Neural progenitor cell (in vitro differentiated cells): ENCODE measurements at regions not wholly inside any gene's neighbourhood (a gene's known extent, or its start where the extent isn't known, plus 50 kb on each side); places are given as distances from the start of the nearest gene placed in this dataset.

Source experiments
- DNase-seq: peaks from one replicate; pipeline ENCODE4 v3.0.0-alpha.2; 2016; ENCODE audit warnings: low spot score
- H2AFZ ChIP-seq: fragments of 200-600 bp; sonication (generic); replicated peaks from 2 replicates; pipeline ENCODE4 v1.6.1; 2016; ENCODE audit warnings: antibody characterized with exemption
- H3F3A ChIP-seq: fragments of 200-600 bp; sonication (generic); 2 replicates; pipeline ENCODE4 v1.6.1; 2016; ENCODE audit warnings: antibody characterized with exemption, low read depth
- H3K27ac ChIP-seq: fragments of 200-600 bp; sonication (generic); 2 replicates; pipeline ENCODE4 v1.5.1; 2016; ENCODE audit warnings: mild to moderate bottlenecking
- H3K27me3 ChIP-seq: fragments of 200-600 bp; sonication (generic); 2 replicates; pipeline ENCODE4 v1.6.1; 2016; ENCODE audit warnings: mild to moderate bottlenecking, moderate library complexity
- H3K36me3 ChIP-seq: fragments of 200-600 bp; sonication (generic); 2 replicates; pipeline ENCODE4 v1.5.1; 2016
- H3K4me1 ChIP-seq: fragments of 200-600 bp; sonication (generic); 2 replicates; pipeline ENCODE4 v1.6.1; 2016; ENCODE audit warnings: mixed run types
- H3K4me2 ChIP-seq: fragments of 200-600 bp; sonication (generic); 2 replicates; pipeline ENCODE4 v1.6.1; 2016
- H3K4me3 ChIP-seq: fragments of 200-600 bp; sonication (generic); 2 replicates; pipeline ENCODE4 v1.5.1; 2016
- H3K79me2 ChIP-seq: fragments of 200-600 bp; sonication (generic); 2 replicates; pipeline ENCODE4 v1.6.1; 2016; ENCODE audit warnings: low read depth
- H3K9ac ChIP-seq: fragments of 200-600 bp; sonication (generic); 2 replicates; pipeline ENCODE4 v1.6.1; 2016
- H3K9me3 ChIP-seq: fragments of 200-600 bp; sonication (generic); 2 replicates; pipeline ENCODE4 v1.5.1; 2016; ENCODE audit warnings: low read depth
- H4K20me1 ChIP-seq: fragments of 200-600 bp; sonication (generic); 2 replicates; pipeline ENCODE4 v1.6.1; 2016; ENCODE audit warnings: low read depth
- H3K27ac Mint-ChIP-seq: 3 replicates; pipeline ENCODE4 v1.8.0; 2021; ENCODE audit warnings: mixed read lengths
- H3K27me3 Mint-ChIP-seq: 2 replicates; pipeline ENCODE4 v1.8.0; 2022; ENCODE audit warnings: low read depth, mild to moderate bottlenecking, inconsistent platforms, moderate library complexity, mixed read lengths; ENCODE audit not compliant: insufficient read depth
- H3K36me3 Mint-ChIP-seq: 3 replicates; pipeline ENCODE4 v1.8.0; 2021; ENCODE audit warnings: mixed read lengths
- H3K4me1 Mint-ChIP-seq: 3 replicates; pipeline ENCODE4 v1.8.0; 2021; ENCODE audit warnings: mixed read lengths
- H3K4me3 Mint-ChIP-seq: 3 replicates; pipeline ENCODE4 v1.8.0; 2021; ENCODE audit warnings: mild to moderate bottlenecking, moderate library complexity, mixed read lengths
- H3K9me3 Mint-ChIP-seq: 3 replicates; pipeline ENCODE4 v1.8.0; 2020; ENCODE audit warnings: mixed read lengths
- EZH2 ChIP-seq: fragments of 200-600 bp; sonication (generic); IDR thresholded peaks from 2 replicates; pipeline ENCODE4 v1.6.1; 2017; ENCODE audit warnings: antibody characterized with exemption, mild to moderate bottlenecking, moderate library complexity
- EZH2phosphoT487 ChIP-seq: fragments of 200-600 bp; sonication (generic); IDR thresholded peaks from 2 replicates; pipeline ENCODE4 v1.6.1; 2017; ENCODE audit warnings: antibody characterized with exemption
- TF ChIP-seq, protein P1 (sequence below): fragments of 200-600 bp; sonication (generic); IDR thresholded peaks from 2 replicates; pipeline ENCODE4 v1.5.1; 2017; ENCODE audit warnings: antibody characterized with exemption, mild to moderate bottlenecking

DNA sequence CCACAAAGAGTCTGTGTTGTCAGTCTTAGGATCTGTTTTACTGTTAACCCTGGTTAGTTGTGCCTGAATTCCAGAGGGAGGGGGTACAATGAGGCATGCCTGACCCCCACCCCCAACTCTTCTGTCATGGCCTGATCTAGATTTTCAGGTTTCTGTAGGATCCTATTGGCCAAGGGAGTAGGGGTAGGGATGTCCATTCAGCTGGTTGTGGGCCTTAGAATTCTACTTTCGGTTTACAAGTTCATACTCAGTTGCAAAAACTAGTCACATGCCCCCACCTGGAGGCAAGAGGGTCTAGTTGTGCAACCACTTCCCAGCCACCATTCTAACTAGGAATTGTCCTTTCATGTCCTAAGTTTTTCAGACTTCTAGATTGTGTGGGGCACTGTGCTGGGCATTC, 94.3 kb upstream of the MBNL2 start:
- no peak for TF ChIP-seq EZH2
- TF ChIP-seq, protein P1, sequence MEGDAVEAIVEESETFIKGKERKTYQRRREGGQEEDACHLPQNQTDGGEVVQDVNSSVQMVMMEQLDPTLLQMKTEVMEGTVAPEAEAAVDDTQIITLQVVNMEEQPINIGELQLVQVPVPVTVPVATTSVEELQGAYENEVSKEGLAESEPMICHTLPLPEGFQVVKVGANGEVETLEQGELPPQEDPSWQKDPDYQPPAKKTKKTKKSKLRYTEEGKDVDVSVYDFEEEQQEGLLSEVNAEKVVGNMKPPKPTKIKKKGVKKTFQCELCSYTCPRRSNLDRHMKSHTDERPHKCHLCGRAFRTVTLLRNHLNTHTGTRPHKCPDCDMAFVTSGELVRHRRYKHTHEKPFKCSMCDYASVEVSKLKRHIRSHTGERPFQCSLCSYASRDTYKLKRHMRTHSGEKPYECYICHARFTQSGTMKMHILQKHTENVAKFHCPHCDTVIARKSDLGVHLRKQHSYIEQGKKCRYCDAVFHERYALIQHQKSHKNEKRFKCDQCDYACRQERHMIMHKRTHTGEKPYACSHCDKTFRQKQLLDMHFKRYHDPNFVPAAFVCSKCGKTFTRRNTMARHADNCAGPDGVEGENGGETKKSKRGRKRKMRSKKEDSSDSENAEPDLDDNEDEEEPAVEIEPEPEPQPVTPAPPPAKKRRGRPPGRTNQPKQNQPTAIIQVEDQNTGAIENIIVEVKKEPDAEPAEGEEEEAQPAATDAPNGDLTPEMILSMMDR, result no peak
- no peak for TF ChIP-seq EZH2phosphoT487
- Mint-ChIP-seq H3K36me3 (no peaks in the 10 kb centered on the region), H3K4me1 (peaks cover 37% of the 10 kb centered on the region), H3K4me3 (no peak overlapping the region), H3K27ac (no peak overlapping the region), H3K9me3 (no peaks in the 10 kb centered on the region), H3K27me3 (peaks cover 8% of the 10 kb centered on the region)
- Histone ChIP-seq H3K27me3 (no peaks in the 10 kb centered on the region), H3F3A (no peaks in the 10 kb centered on the region), H3K36me3 (no peaks in the 10 kb centered on the region), H2AFZ (no peak overlapping the region), H3K4me3 (no peak overlapping the region), H3K9me3 (no peaks in the 10 kb centered on the region), H3K27ac (no peak overlapping the region), H4K20me1 (no peaks in the 10 kb centered on the region), H3K4me1 (peaks cover 23% of the 10 kb centered on the region), H3K9ac (no peak overlapping the region), H3K4me2 (no peak overlapping the region), H3K79me2 (no peaks in the 10 kb centered on the region)
- no peak for DNase-seq

DNA sequence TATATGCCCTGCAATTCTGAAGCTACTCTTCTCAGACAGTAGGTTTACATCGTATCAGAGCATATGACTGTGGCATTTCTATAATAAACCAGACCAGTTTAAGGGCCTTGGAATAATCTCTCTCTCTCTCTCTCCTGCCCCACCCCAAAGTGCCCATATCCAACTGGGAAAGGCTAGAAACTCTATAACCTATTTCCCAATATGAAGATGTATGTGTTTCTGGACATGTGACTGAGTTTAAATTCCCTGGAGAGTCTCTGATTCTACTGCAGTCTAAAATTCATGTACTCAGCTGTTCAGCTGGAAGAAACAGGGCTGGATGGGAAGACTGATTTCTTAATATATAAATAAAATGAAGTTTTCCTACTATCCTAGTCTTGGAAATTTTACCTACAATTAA, 91.9 kb upstream of the MBNL2 start:
- no peak for DNase-seq
- TF ChIP-seq EZH2phosphoT487 (no peak), EZH2 (no peak)
- TF ChIP-seq, protein P1, result no peak
- Histone ChIP-seq H3K36me3 (no peaks in the 10 kb centered on the region), H3K4me2 (no peak overlapping the region), H4K20me1 (no peaks in the 10 kb centered on the region), H3K79me2 (no peaks in the 10 kb centered on the region), H3K4me3 (no peak overlapping the region), H2AFZ (no peak overlapping the region), H3F3A (no peaks in the 10 kb centered on the region), H3K9me3 (no peaks in the 10 kb centered on the region), H3K27ac (no peak overlapping the region), H3K27me3 (no peaks in the 10 kb centered on the region), H3K4me1 (peaks cover 17% of the 10 kb centered on the region), H3K9ac (no peak overlapping the region)
- H3K9me3 Mint-ChIP-seq, result no peaks in the 10 kb centered on the region
- peaks cover 13% of the 10 kb centered on the region for H3K27me3 Mint-ChIP-seq
- no peak overlapping the region for H3K27ac Mint-ChIP-seq
- no peak overlapping the region for H3K4me3 Mint-ChIP-seq
- H3K4me1 Mint-ChIP-seq, result peaks cover 29% of the 10 kb centered on the region
- no peaks in the 10 kb centered on the region for H3K36me3 Mint-ChIP-seq

DNA sequence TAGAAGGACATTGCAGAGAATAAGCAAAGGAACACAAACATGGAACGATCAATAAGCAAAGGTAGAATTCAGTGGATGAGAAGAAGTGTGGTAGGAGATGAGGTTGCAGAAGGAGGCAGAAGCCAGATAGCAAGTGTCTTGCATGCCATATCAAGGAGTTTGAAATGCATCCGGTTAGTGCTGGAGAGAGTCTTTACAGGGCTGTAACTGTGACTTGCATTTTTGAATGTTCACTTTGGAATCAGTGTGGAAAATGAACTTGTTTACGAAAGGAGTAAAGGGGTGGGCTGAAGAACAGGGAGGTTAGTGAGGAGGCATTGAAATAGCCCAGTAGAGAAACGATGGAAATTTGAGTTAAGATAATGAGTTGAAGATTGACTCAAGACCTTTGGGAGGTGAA, 90.7 kb upstream of the MBNL2 start:
- Mint-ChIP-seq H3K27me3 (peaks cover 13% of the 10 kb centered on the region), H3K9me3 (no peaks in the 10 kb centered on the region), H3K4me1 (peaks cover 19% of the 10 kb centered on the region), H3K4me3 (peak overlapping the region; percentile 4), H3K36me3 (no peaks in the 10 kb centered on the region), H3K27ac (no peak overlapping the region)
- Histone ChIP-seq H3K4me2 (peak overlapping the region; percentile 54), H4K20me1 (no peaks in the 10 kb centered on the region), H3K27ac (no peak overlapping the region), H3K9me3 (no peaks in the 10 kb centered on the region), H3K79me2 (no peaks in the 10 kb centered on the region), H3K4me1 (peaks cover 12% of the 10 kb centered on the region), H3K9ac (no peak overlapping the region), H3K36me3 (no peaks in the 10 kb centered on the region), H3F3A (no peaks in the 10 kb centered on the region), H2AFZ (no peak overlapping the region), H3K27me3 (no peaks in the 10 kb centered on the region), H3K4me3 (peak overlapping the region; percentile 9)
- no peak for TF ChIP-seq EZH2phosphoT487
- TF ChIP-seq EZH2, result no peak
- TF ChIP-seq, protein P1, result no peak
- DNase-seq, result no peak
